Fibroblast of lung (primary cell): ENCODE measurements at regions not wholly inside any gene's neighbourhood (a gene's known extent, or its start where the extent isn't known, plus 50 kb on each side); places are given as distances from the start of the nearest gene placed in this dataset.

Experiments
- DNase-seq, 2 donors: peaks; one replicate each; pipeline versions ENCODE4 v3.0.0 to v3.0.0-alpha.2; 2010; ENCODE audit warnings: low read depth in 2 of 2
- H2AFZ ChIP-seq: 2 replicates; pipeline ENCODE4 v1.5.1; 2012; ENCODE audit warnings: low read length, control low read depth, inconsistent platforms
- H3K27ac ChIP-seq: 2 replicates; pipeline ENCODE4 v1.5.1; 2011; ENCODE audit warnings: low read length, control low read depth; ENCODE audit not compliant: insufficient read depth
- H3K27me3 ChIP-seq: 2 replicates; pipeline ENCODE4 v1.5.1; 2011; ENCODE audit warnings: mild to moderate bottlenecking, low read length; ENCODE audit not compliant: control insufficient read depth, insufficient read depth
- H3K36me3 ChIP-seq: 2 replicates; pipeline ENCODE4 v1.5.1; 2011; ENCODE audit warnings: low read length; ENCODE audit not compliant: control insufficient read depth, insufficient read depth
- H3K4me1 ChIP-seq: 2 replicates; pipeline ENCODE4 v1.5.1; 2011; ENCODE audit warnings: low read length; ENCODE audit not compliant: control insufficient read depth, insufficient read depth; ENCODE audit errors: extremely low read depth
- H3K4me2 ChIP-seq: 2 replicates; pipeline ENCODE4 v1.5.1; 2011; ENCODE audit warnings: low read length, control low read depth; ENCODE audit not compliant: insufficient read depth; ENCODE audit errors: extremely low read depth
- H3K4me3 ChIP-seq, 4 experiments: fragments of 200-600 bp in 1 of 4; sonication (generic) in 1 of 4; replicated peaks in 1 of 4; 2 replicates each; pipeline ENCODE4 v1.5.1; 2011 to 2016; ENCODE audit warnings: low read length in 4 of 4, low read depth in 3 of 4, mild to moderate bottlenecking in 3 of 4, control low read depth in 2 of 4, inconsistent platforms in 1 of 4, mixed read lengths in 1 of 4; ENCODE audit not compliant: insufficient read depth in 1 of 4; ENCODE audit errors: control extremely low read depth in 1 of 4
- H3K79me2 ChIP-seq: 2 replicates; pipeline ENCODE4 v1.5.1; 2012; ENCODE audit warnings: mild to moderate bottlenecking, low read length, inconsistent platforms; ENCODE audit not compliant: control insufficient read depth, insufficient read depth
- H3K9ac ChIP-seq: 2 replicates; pipeline ENCODE4 v1.5.1; 2011; ENCODE audit warnings: mild to moderate bottlenecking, low read length, control low read depth; ENCODE audit not compliant: insufficient read depth
- H3K9me3 ChIP-seq: 2 replicates; pipeline ENCODE4 v1.5.1; 2012; ENCODE audit warnings: low read depth, low read length; ENCODE audit not compliant: control insufficient read depth, insufficient read depth
- H4K20me1 ChIP-seq: 2 replicates; pipeline ENCODE4 v1.5.1; 2011; ENCODE audit warnings: low read length; ENCODE audit not compliant: control insufficient read depth, insufficient read depth; ENCODE audit errors: extremely low read depth
- EZH2 ChIP-seq: IDR thresholded peaks from 2 replicates; pipeline ENCODE4 v1.5.1; 2012; ENCODE audit warnings: low read length, control low read depth, mild to moderate bottlenecking; ENCODE audit errors: missing control alignments
- TF ChIP-seq, protein P1 (sequence below), 2 donors: IDR thresholded peaks in 1 of 2; conservative IDR thresholded peaks in 1 of 2; 1 replicate in 1 of 2; 2 replicates in 1 of 2; pipeline ENCODE4 v1.5.1; 2011 to 2012; ENCODE audit warnings: low read length in 2 of 2, control low read depth in 1 of 2, inconsistent platforms in 1 of 2, low read depth in 1 of 2, mild to moderate bottlenecking in 1 of 2

DNA sequence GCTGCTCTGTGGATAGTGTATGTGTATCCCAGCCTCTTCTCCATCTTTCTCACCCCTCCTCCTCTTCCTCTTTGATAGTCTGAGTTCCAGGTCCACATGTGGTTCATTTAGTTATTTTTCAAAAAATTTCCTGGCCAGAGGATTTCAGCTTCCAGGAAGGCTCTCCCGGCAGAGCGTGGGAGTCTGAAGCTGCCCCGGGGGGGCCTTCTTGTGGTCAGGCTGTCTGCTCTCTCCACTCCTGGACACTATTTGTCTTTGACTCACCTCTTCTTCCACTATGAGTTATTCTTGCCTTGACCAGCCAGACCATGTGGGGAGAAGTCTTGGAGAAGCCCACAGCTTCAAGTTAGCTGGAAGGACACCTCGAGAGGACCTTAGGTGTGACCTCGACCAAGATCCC lies 258.8 kb downstream of the CDC5L start:
- H2AFZ ChIP-seq, result no peak overlapping the region
- no peak for TF ChIP-seq EZH2
- TF ChIP-seq, protein P1, sequence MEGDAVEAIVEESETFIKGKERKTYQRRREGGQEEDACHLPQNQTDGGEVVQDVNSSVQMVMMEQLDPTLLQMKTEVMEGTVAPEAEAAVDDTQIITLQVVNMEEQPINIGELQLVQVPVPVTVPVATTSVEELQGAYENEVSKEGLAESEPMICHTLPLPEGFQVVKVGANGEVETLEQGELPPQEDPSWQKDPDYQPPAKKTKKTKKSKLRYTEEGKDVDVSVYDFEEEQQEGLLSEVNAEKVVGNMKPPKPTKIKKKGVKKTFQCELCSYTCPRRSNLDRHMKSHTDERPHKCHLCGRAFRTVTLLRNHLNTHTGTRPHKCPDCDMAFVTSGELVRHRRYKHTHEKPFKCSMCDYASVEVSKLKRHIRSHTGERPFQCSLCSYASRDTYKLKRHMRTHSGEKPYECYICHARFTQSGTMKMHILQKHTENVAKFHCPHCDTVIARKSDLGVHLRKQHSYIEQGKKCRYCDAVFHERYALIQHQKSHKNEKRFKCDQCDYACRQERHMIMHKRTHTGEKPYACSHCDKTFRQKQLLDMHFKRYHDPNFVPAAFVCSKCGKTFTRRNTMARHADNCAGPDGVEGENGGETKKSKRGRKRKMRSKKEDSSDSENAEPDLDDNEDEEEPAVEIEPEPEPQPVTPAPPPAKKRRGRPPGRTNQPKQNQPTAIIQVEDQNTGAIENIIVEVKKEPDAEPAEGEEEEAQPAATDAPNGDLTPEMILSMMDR (conservative IDR thresholded peaks at IDR 0.05 in 1 of 2, IDR thresholded peaks at IDR 0.05 in 1 of 2; ENCODE audit: low read depth in 1 of 2, low read length in 2 of 2), result no peak
- no peaks in the 10 kb centered on the region for H3K79me2 ChIP-seq
- H3K27ac ChIP-seq, result no peak overlapping the region
- H3K27me3 ChIP-seq, result no peaks in the 10 kb centered on the region
- H3K4me2 ChIP-seq, result no peak overlapping the region
- no peak overlapping the region for H3K9ac ChIP-seq
- no peaks in the 10 kb centered on the region for H4K20me1 ChIP-seq
- DNase-seq, result peak in 1 of 2 donors; percentile 98
- H3K36me3 ChIP-seq, result no peaks in the 10 kb centered on the region
- H3K4me3 ChIP-seq, result no peak overlapping the region
- H3K9me3 ChIP-seq, result no peaks in the 10 kb centered on the region
- H3K4me1 ChIP-seq, result no peaks in the 10 kb centered on the region

DNA sequence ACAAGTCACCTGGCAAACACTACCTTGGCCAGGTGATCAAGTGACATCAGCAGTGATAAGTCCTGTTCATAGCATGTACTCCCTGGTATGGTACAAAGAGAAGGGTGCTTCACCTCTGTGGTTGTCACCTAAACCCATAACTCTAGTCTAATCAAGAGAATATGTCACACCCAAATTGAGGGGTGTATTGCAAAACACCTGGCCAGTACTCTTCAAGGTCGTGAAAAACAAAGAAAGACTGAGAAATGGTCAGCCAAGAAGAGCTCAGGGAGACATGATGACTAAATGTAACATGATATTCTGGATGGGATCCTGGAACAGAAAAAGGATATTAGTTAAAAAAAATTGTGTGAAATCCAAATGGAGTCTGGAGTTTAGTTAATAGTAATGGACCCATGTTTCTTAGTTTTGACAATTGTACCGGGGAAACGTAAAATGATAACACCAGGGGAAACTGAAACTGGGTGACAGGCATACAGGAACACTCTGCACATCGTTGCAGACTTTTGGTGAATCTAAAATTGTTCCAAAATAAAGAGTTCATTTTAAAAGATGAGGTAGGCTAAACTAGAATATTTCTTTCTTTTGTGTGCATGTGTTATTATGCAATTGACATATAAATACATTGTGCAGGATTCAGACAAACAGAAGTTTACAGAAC lies 262.0 kb downstream of the CDC5L start:
- no peak for TF ChIP-seq EZH2
- TF ChIP-seq, protein P1 (conservative IDR thresholded peaks at IDR 0.05 in 1 of 2, IDR thresholded peaks at IDR 0.05 in 1 of 2; ENCODE audit: low read depth in 1 of 2, low read length in 2 of 2), result no peak
- Histone ChIP-seq H3K79me2 (no peaks in the 10 kb centered on the region), H3K27ac (no peak overlapping the region), H2AFZ (no peak overlapping the region), H4K20me1 (no peaks in the 10 kb centered on the region), H3K9me3 (no peaks in the 10 kb centered on the region), H3K27me3 (no peaks in the 10 kb centered on the region), H3K4me3 (no peak overlapping the region), H3K4me2 (no peak overlapping the region), H3K9ac (no peak overlapping the region), H3K36me3 (no peaks in the 10 kb centered on the region), H3K4me1 (no peaks in the 10 kb centered on the region)
- peak; percentile 78 to 84 for DNase-seq

DNA sequence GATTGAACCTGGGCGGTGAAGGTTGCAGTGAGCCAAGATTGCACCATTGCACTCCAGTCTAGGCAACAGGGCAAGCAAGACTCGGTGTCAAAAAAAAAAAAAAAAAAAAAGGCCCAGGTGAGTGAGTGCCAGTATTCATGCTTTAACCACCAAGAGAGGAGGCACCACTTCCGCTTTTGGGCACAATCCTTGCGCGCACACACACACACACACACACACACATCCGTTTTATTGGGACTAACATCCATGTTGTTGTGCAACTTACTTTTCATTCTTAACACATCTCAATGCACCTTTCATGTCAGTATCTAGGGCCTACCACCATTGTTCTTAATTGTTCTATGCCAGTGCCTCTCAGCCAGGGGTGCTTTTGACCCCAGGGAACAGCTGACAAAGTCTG lies 263.0 kb downstream of the CDC5L start:
- no peak overlapping the region for H3K27ac ChIP-seq
- no peak overlapping the region for H3K4me2 ChIP-seq
- no peak for TF ChIP-seq EZH2
- TF ChIP-seq, protein P1 (conservative IDR thresholded peaks at IDR 0.05 in 1 of 2, IDR thresholded peaks at IDR 0.05 in 1 of 2; ENCODE audit: low read depth in 1 of 2, low read length in 2 of 2), result no peak
- H4K20me1 ChIP-seq, result no peaks in the 10 kb centered on the region
- H3K4me3 ChIP-seq, result no peak overlapping the region
- no peaks in the 10 kb centered on the region for H3K36me3 ChIP-seq
- no peak overlapping the region for H2AFZ ChIP-seq
- no peak for DNase-seq
- no peaks in the 10 kb centered on the region for H3K79me2 ChIP-seq
- no peaks in the 10 kb centered on the region for H3K4me1 ChIP-seq
- H3K27me3 ChIP-seq, result no peaks in the 10 kb centered on the region
- H3K9me3 ChIP-seq, result no peaks in the 10 kb centered on the region
- H3K9ac ChIP-seq, result no peak overlapping the region
